Epithelial cell of prostate (primary cell): ENCODE measurements at regions not wholly inside any gene's neighbourhood (a gene's known extent, or its start where the extent isn't known, plus 50 kb on each side); places are given as distances from the start of the nearest gene placed in this dataset.

Source experiments
- DNase-seq: peaks from one replicate; pipeline ENCODE4 v3.0.0-alpha.2; 2011; ENCODE audit warnings: low read depth, low spot score
- H3K27ac ChIP-seq: fragments of 450-650 bp; 2 replicates; pipeline ENCODE4 v1.5.1; 2017; ENCODE audit warnings: mild to moderate bottlenecking

- DNase-seq: no peak
- no peak overlapping the region for H3K27ac ChIP-seq
These were observed 191.7 kb upstream of the LHX5 start for GRCh38 chr12:113663396-113663795.

- H3K27ac ChIP-seq: no peak overlapping the region
- DNase-seq: no peak
These were observed 189.3 kb upstream of the LHX5 start for GRCh38 chr12:113660936-113661335.

GRCh38 chr12:113659416-113659815, 187.7 kb upstream of the LHX5 start:
- no peak overlapping the region for H3K27ac ChIP-seq
- DNase-seq: no peak

GRCh38 chr12:113659015-113659414, 187.3 kb upstream of the LHX5 start:
- no peak for DNase-seq

GRCh38 chr12:113658006-113658655, 186.5 kb upstream of the LHX5 start:
- no peak overlapping the region for H3K27ac ChIP-seq
- DNase-seq: no peak

More at GRCh38 chr12:113659015-113659414, 187.3 kb upstream of the LHX5 start:
- H3K27ac ChIP-seq: no peak overlapping the region

GRCh38 chr12:113655919-113656318, 184.2 kb upstream of the LHX5 start:
- no peak overlapping the region for H3K27ac ChIP-seq
- DNase-seq: no peak

- DNase-seq: no peak
- H3K27ac ChIP-seq: no peak overlapping the region
These were observed 183.8 kb upstream of the LHX5 start for GRCh38 chr12:113655479-113655878.

- H3K27ac ChIP-seq: no peak overlapping the region
- DNase-seq: no peak
These were observed 180.0 kb upstream of the LHX5 start for GRCh38 chr12:113651662-113652061.

- DNase-seq: no peak
- no peak overlapping the region for H3K27ac ChIP-seq
These were observed 178.8 kb upstream of the LHX5 start for GRCh38 chr12:113650476-113650875.

- H3K27ac ChIP-seq: no peak overlapping the region
- no peak for DNase-seq
These were observed 177.7 kb upstream of the LHX5 start for GRCh38 chr12:113649256-113649830.

- no peak overlapping the region for H3K27ac ChIP-seq
- DNase-seq: no peak
These were observed 175.4 kb upstream of the LHX5 start for GRCh38 chr12:113647048-113647447.

- no peak for DNase-seq
These were observed 173.9 kb upstream of the LHX5 start for GRCh38 chr12:113645603-113646002.

GRCh38 chr12:113645183-113645582, 173.5 kb upstream of the LHX5 start:
- DNase-seq: no peak

More at GRCh38 chr12:113645603-113646002, 173.9 kb upstream of the LHX5 start:
- no peak overlapping the region for H3K27ac ChIP-seq

GRCh38 chr12:113643177-113643974, 171.7 kb upstream of the LHX5 start:
- H3K27ac ChIP-seq: no peak overlapping the region
- DNase-seq: no peak

More at GRCh38 chr12:113645183-113645582, 173.5 kb upstream of the LHX5 start:
- no peak overlapping the region for H3K27ac ChIP-seq

GRCh38 chr12:113642672-113643071, 171.0 kb upstream of the LHX5 start:
- H3K27ac ChIP-seq: no peak overlapping the region
- no peak for DNase-seq

- no peak for DNase-seq
- H3K27ac ChIP-seq: no peak overlapping the region
These were observed 170.5 kb upstream of the LHX5 start for GRCh38 chr12:113642216-113642615.

- no peak for DNase-seq
- no peak overlapping the region for H3K27ac ChIP-seq
These were observed 169.9 kb upstream of the LHX5 start for GRCh38 chr12:113641426-113642030.

- no peak for DNase-seq
These were observed 169.2 kb upstream of the LHX5 start for GRCh38 chr12:113640837-113641236.

GRCh38 chr12:113639474-113639873, 167.8 kb upstream of the LHX5 start:
- no peak overlapping the region for H3K27ac ChIP-seq
- no peak for DNase-seq

More at GRCh38 chr12:113640837-113641236, 169.2 kb upstream of the LHX5 start:
- no peak overlapping the region for H3K27ac ChIP-seq

- DNase-seq: no peak
These were observed 166.7 kb upstream of the LHX5 start for GRCh38 chr12:113638460-113638775.

GRCh38 chr12:113634982-113635381, 163.3 kb upstream of the LHX5 start:
- H3K27ac ChIP-seq: no peak overlapping the region
- no peak for DNase-seq

More at GRCh38 chr12:113638460-113638775, 166.7 kb upstream of the LHX5 start:
- H3K27ac ChIP-seq: no peak overlapping the region
